ENCODE measurements at regions not wholly inside any gene's neighbourhood (a gene's known extent, or its start where the extent isn't known, plus 50 kb on each side); places are given as distances from the start of the nearest gene placed in this dataset.

- TF ChIP-seq GATA3 (IDR thresholded peaks at IDR 0.05; ENCODE audit: low read depth, low read length) (no peak), GATA2 (IDR thresholded peaks at IDR 0.05; ENCODE audit: low read depth, low read length) (no peak)
Measured at GRCh38 chr5:119694284-119694683, 64.9 kb downstream of the FAM170A start.

DNA sequence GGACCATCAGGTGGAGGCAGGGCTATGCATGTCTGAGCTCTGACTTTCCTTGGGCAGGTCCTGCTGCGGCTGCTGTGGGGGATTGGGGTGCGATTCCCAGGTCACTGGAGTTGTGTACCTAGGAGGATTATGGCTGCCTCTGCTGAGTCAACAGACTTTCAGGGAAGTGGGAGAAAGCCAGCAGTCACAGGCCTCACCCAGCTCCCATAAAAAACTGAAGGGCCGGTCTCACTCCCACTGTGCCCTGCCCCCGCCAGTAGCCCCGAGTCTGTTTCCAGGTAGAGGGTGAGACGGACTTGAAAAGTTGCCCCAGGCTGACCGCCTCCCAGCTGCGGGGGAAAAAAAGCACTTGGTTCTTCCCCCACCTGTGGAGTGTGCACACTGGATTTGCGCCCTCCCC is 76.7 kb downstream of the FAM170A start:
- TF ChIP-seq GATA2 (IDR thresholded peaks at IDR 0.05; ENCODE audit: low read depth, low read length) (no peak), GATA3 (IDR thresholded peaks at IDR 0.05; ENCODE audit: low read depth, low read length) (no peak)

- TF ChIP-seq GATA2 (IDR thresholded peaks at IDR 0.05; ENCODE audit: low read depth, low read length) (no peak), GATA3 (IDR thresholded peaks at IDR 0.05; ENCODE audit: low read depth, low read length) (no peak)
Measured at GRCh38 chr5:119708076-119708790, 78.9 kb downstream of the FAM170A start.

GRCh38 chr5:119721775-119722174 is 92.4 kb downstream of the FAM170A start:
- TF ChIP-seq GATA3 (IDR thresholded peaks at IDR 0.05; ENCODE audit: low read depth, low read length): no peak
- no peak for TF ChIP-seq GATA2 (IDR thresholded peaks at IDR 0.05; ENCODE audit: low read depth, low read length)

- TF ChIP-seq GATA3 (IDR thresholded peaks at IDR 0.05; ENCODE audit: low read depth, low read length): no peak
- no peak for TF ChIP-seq GATA2 (IDR thresholded peaks at IDR 0.05; ENCODE audit: low read depth, low read length)
Measured at GRCh38 chr5:119726544-119726943, 97.2 kb downstream of the FAM170A start.

DNA sequence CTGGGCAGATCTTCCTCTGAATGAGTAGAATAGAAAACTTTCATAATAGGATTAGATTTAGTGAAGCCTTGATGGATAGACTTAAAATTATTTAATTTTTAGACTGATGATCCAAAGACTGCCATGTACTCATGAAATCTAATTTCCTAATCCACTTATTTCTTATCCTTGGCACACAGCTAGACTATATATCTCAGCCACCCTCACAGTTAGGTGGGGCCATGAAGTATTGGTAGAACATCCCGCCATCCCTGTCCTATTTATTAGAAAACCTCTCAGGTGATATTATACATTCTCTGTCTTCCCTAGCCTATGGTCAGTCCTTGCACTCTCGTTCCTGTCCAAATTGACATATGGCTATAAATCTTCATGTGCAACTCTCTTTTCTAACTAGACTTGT is 110.9 kb downstream of the FAM170A start:
- TF ChIP-seq GATA3 (IDR thresholded peaks at IDR 0.05; ENCODE audit: low read depth, low read length): no peak
- no peak for TF ChIP-seq GATA2 (IDR thresholded peaks at IDR 0.05; ENCODE audit: low read depth, low read length)

GRCh38 chr5:119741691-119742090 is 112.3 kb downstream of the FAM170A start:
- no peak for TF ChIP-seq GATA2 (IDR thresholded peaks at IDR 0.05; ENCODE audit: low read depth, low read length)
- TF ChIP-seq GATA3 (IDR thresholded peaks at IDR 0.05; ENCODE audit: low read depth, low read length): no peak

- TF ChIP-seq GATA3 (IDR thresholded peaks at IDR 0.05; ENCODE audit: low read depth, low read length): no peak
- TF ChIP-seq GATA2 (IDR thresholded peaks at IDR 0.05; ENCODE audit: low read depth, low read length): no peak
Measured at GRCh38 chr5:119742311-119742710, 113.0 kb downstream of the FAM170A start.

- TF ChIP-seq GATA2 (IDR thresholded peaks at IDR 0.05; ENCODE audit: low read depth, low read length) (no peak), GATA3 (IDR thresholded peaks at IDR 0.05; ENCODE audit: low read depth, low read length) (no peak)
Measured at GRCh38 chr5:119743927-119744326, 114.6 kb downstream of the FAM170A start.

DNA sequence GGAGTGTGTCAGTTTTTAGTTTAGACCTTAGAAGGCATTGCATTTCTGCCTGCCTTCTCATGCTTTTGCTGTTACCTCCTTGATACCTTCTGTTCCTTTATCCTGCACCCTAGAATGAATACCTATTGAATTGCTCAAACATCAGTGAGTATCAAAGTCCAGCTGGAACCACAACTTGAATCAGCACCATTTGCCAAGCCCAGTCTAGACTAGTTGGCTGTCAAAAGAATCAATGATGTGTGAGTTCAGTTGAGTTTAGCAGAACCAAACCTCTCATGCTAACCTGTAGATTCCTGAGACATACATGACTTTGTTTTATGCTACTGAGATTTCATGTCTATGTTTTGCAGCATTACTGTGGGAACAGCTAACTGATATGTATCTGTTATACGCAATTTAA is 116.6 kb downstream of the FAM170A start:
- TF ChIP-seq GATA2 (IDR thresholded peaks at IDR 0.05; ENCODE audit: low read depth, low read length) (no peak), GATA3 (IDR thresholded peaks at IDR 0.05; ENCODE audit: low read depth, low read length) (no peak)

DNA sequence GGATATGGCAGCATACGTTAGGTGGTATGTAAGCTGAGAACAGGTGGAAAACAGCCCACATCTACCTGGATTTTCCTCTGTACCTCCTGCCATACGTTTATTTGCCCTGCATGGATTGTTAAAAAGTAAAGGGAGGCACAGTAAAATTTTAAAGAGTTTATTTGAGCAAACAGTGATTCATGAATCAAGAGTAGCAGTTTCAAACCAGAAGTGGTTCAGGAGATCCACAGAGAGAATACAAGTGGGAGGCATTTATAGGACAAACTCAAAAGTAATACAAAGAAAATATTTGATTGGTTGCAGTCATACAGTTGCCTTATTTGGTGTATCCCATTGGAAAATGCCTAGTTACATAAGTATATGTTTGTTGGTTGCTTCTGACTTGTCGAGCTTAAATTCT is 117.6 kb downstream of the FAM170A start:
- TF ChIP-seq GATA3 (IDR thresholded peaks at IDR 0.05; ENCODE audit: low read depth, low read length): no peak
- no peak for TF ChIP-seq GATA2 (IDR thresholded peaks at IDR 0.05; ENCODE audit: low read depth, low read length)

GRCh38 chr5:119750887-119751733 is 121.8 kb downstream of the FAM170A start:
- TF ChIP-seq GATA3 (IDR thresholded peaks at IDR 0.05; ENCODE audit: low read depth, low read length): no peak
- no peak for TF ChIP-seq GATA2 (IDR thresholded peaks at IDR 0.05; ENCODE audit: low read depth, low read length)

DNA sequence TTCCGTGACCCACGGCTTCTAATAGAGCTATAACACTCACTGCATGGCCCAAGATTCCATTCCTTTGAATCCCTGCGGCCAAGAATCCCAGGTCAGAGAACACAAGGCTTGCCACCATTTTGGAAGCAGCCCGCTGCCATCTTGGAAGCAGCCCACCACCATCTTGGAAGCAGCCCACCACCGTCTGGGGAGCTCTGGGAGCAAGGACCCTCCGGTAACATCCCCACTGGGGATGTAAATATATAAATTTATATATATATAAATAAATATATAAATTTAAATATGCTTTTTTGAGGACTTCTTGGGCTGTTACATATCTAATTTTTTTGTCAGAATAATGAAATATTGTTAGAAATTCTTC is 122.4 kb downstream of the FAM170A start:
- TF ChIP-seq GATA2 (IDR thresholded peaks at IDR 0.05; ENCODE audit: low read depth, low read length) (no peak), GATA3 (IDR thresholded peaks at IDR 0.05; ENCODE audit: low read depth, low read length) (no peak)

GRCh38 chr5:119752921-119753886 is 123.8 kb downstream of the FAM170A start:
- no peak for TF ChIP-seq GATA2 (IDR thresholded peaks at IDR 0.05; ENCODE audit: low read depth, low read length)
- no peak for TF ChIP-seq GATA3 (IDR thresholded peaks at IDR 0.05; ENCODE audit: low read depth, low read length)
